HG03342 (cell line): ENCODE measurements at regions not wholly inside any gene's neighbourhood (a gene's known extent, or its start where the extent isn't known, plus 50 kb on each side); places are given as distances from the start of the nearest gene placed in this dataset.
A peak's percentile ranks its signal among the peaks of the same experiment; 100 is the strongest.

Experiments
- ATAC-seq: cut with Tn5 transposase; IDR thresholded peaks from one replicate; pipeline ENCODE4 v1.9.1; 2021; ENCODE audit warnings: mild to moderate bottlenecking, moderate library complexity; ENCODE audit not compliant: unreplicated experiment

DNA sequence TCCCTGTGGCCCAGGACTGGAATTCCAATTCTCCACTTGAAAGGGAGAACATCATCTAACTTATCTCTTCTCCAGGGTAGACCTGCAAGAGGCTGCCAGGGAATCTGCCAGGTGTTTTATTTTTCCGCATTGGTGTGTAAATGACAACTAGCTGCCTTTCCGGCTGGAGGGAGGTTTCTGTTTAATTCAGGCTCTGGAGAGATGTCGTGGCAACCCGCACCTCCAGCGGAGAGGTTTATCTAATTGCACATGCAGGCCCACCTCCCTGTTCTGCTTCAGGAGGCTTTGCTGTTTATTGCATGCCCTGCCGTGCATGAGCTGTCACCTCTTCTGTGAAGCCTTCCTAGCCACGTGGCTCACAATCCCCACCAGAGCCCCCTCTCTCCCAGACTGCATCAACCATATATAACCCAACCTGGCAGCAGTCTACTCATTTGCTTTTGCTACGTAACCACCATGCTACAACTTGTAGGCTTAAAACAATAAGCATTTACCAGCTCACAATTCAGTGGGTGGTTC is 151.6 kb downstream of the C1orf94 start:
- no peak for ATAC-seq

DNA sequence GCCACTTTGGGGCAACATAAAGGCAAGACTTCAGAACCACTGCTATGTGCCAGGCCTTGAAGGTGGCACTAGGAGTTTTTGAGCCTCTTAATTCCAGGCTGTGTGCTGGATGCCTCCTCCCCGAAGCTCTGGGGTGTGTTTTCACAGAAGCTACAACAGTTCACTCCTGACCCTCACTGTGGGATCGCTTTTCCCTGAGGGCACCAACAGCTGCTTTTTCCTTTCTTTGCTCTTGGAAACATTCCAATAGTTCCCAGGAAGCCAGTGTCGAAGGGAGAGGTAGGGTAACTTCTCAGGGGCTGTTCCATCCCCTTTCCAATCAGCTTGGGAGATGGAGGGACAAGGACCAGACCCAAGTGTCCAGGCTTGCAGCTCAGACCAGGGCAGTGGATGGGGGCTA is 153.4 kb downstream of the C1orf94 start:
- ATAC-seq = no peak

DNA sequence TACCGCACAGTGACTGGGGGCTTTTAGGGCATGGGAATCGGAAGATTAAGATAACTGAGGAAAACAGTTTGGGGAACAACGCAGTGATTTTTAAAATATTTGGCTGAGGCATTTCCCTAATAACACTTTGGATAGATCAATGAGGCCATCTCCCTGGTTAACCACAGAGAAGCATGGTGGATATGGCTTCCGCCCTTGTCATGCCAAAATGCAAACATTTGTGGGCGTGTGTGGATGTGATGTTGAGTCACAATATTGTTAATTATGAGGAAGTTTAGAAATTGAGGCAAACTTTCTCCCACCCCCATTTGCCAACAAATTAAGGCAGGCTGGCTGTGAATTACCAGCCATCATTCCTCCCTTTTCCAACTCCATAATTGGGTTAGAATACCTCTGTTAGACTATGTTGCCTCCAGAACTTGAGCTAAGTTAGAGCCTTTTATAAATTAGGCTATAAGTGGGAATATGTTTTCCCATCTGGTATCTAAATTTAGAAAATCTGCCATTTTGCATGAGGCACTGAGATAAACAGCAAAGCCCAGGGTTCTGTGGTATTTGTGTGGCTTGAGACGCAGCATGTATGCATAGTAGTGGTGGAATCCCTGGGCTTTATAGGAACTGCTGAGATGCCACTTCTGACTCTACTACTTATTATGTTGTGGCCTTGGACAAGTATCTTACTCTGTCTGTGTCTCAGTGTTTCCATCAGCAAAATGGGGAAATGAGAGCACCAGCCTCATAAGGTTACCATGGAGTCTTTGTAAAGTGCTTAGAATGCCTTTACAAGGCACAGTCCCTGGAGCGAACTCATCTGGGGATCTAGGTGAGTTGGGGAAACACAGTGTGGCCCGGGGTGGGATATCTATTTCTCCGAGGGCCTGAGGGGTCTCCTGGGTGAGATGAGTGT is 154.6 kb downstream of the C1orf94 start:
- ATAC-seq = no peak

DNA sequence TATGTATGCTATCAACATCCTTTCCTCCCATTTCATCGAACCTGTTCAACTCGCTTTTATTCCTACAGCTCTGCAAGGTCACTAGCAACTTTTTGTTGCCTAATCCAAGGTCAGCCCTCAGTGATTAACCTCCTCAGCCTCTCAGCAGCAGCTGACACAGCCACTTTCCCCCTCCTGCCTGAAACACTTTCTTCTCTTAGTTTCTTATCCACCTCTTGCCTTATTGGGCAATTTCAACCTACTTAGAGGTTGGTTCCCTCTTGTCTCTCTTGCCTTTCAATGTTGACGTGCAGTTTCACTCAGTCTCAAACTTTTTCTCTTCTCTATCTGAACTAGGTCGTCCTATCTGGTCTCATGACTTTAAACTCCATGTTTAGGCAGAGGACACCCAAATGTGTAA is 156.3 kb downstream of the C1orf94 start:
- no peak for ATAC-seq

DNA sequence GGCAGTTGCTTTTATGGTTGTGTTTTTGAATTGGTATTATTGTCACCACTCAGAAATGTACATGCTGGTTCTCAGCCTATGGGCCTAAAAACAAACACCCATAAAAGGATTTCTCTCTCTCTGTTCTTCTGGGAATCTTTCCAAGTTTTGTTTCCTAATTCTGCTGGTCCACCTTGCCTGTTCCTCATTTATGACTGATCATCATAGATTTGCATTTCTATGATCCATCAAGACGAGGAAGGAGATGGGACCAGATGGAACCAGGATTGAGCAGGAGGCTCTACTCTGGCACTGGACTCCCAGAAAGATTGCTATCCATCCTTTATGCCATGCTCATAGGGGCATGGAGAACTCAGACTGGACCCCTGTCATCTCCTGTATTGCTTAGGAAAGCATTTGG is 162.2 kb downstream of the C1orf94 start:
- ATAC-seq = no peak

DNA sequence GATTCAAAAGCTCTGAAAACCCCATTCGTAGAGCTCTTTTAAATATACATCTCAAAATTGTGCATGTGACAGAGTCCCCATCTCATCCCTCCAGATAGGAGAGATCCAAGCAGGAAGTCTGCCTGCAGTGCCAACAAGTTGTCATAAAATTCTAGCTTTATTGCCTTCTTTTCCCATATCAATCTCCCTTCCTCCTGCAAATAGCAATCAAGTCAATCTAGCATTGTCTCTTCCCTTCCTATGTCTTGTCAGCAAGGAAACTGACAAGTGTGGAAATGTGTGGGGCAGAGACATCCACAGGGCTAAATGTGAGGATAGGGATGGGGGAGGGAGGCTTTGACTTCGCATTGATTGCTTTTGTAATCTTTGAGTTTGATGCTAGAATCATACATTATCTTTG is 165.2 kb downstream of the C1orf94 start:
- no peak for ATAC-seq

DNA sequence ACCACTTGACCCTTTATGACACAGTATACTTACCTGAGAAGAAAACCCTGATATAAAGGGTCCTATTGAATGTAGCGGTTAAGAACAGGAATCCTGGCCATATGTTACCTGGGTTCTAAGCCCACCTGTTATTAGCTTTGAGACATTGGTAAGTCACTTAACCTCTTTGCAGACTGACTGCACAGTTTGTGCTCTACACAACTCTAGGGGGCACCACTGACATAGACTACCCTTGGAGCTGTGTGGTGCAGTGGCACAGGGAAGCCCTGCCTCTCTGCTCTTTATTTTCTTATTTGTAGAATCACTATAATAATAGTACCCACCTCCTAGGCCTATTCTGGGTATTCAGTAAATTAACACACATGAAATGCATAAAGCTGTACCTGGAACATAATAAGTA is 165.6 kb downstream of the C1orf94 start:
- ATAC-seq = no peak

DNA sequence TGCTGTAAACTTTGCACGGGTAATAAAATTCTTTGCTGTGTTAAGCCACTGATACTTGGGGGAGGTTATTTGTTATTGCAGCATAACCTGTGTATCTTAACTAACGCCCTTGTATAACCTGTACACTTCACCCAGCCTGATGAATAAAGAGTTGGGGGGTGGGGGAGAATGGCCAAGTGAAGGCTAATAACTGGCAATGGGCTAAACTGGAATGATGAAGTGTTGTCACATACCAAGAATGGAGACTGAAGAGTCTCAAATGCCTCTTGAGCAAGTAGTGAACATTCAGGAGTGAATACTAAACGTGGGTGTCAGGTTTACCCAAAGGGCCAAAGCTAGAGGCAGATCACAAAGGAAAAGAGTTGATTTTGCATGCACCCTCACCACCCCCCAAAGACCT is 169.4 kb downstream of the C1orf94 start:
- ATAC-seq = no peak

DNA sequence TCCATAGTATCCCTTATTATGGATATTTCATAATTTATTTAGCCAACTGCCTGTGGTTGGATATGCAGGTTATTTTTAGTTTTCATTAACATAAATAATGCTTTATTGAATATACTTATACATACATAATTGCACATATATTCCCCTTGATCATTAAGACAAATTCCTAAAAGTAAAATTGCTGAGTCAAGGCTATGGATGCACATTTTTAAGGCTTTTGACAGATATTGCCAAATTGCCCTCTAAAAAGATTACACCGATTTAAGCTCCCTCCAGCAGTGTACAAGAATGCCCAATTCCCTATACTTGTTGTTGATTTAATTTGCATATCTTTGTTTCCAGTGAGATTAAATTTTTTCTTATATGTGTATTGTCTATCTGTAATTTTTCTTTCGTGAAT is 176.7 kb downstream of the C1orf94 start:
- no peak for ATAC-seq

DNA sequence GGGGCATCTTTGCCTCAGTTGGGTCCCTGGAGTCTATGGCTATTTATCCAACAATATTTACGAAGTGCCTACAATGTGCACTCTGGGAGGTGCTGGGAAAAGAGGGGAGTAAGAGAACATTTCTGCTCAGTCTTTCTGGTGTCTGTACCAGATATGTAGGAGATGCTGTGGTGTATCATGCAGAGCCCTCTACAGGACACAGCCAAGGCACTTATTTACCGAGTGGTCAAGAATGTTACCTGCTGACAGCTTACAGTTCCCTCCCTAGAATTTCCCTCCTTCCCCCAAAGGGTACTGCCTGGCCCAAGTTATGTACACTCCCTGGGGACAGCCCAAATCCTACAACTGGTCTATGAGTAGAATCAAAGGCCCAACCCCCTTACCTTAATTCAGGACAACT is 177.7 kb downstream of the C1orf94 start:
- ATAC-seq = no peak

DNA sequence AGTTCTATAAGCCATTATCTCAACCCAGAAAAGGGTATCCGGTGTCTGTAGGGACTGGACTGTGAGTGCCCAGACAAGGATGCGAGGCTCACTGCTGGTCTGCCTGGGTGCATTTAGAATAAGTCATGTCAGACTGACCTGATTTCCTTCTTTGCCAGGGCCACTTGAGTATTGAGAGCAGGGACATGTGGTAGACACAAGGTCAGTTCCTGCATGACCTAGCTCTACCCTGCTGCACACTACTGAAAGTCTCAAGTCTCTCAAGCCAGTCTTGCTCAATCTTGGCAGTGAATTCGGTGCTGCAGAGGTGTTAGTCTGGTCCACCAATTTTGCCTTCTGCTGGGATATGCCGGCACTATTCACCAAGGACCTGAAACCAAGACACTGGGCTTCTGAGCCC is 180.1 kb downstream of the C1orf94 start:
- ATAC-seq = no peak

DNA sequence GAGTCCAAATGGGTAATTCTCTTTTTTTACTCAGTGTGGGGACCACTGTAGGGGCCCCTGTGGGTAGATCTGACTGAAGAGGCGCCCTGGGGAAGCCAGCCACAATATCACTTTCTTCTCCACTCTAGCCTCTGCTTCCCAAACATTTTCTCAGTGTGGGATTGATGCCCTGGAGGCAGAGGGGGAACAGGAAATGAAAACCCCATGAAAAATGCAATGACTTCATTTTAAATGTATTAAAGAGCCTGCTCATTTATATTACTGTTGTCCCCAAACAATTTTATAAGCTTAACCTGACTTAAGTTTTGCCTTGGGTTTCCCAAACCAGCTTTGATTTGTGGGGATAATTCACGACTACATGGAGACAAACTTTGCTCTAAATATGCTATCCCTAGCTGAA is 181.9 kb downstream of the C1orf94 start:
- ATAC-seq = no peak

DNA sequence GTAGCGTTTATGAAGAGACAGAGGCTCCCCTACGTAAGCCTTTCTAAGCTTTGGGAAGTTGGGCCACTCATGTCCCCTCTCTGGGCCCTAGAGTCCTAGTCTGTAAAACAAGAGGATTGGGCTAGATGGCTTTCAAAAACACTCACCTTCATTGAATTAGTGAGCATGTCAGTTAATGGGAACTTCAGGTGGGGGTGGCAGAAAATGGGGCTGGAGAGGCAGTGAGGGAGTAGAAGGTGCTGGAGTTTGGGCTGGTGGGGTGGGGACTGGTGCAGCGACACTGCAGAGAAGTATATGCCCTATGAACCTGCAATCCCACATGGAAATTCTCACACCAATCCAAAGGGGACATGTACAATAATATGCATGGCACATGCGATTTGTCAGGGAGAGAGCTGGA is 182.7 kb downstream of the C1orf94 start:
- no peak for ATAC-seq

DNA sequence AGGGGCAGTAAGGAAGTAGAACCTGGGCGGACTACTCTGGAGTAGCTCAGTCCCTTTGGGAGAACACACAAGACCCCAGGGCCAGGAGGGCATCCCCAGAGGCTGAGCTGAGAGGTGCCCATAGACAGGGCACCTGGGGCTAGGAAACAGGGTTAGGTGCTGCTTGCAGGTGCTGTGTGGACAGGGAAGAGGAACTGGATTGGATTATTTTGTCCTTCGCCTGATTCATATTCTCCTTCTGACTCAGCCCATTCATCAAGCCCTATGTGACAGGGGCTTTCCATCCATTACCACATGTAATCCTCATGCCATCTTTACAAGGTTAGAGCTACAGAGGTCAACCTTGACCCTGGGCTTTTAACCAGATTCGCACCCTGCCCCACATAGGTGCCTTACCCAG is 183.9 kb downstream of the C1orf94 start:
- ATAC-seq = peak; percentile 49

DNA sequence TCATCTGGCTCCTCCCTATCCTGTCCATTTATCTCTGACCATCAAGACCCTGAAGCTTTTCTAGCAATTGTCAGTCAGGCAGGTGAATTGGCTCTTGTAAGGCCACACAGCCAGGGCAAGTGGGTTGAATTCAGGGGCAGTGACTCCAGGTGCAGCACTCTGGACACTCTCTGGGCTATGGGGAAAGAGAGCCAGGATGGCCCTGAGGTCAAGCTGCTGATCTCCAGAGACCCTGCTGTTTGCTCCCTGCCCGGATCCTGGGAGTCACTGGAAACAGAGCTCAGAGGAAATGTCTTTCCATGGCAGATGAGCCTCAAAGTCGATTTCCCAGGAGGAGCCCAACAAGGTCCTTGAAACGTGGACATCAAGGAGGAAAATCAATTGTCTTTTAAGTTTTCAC is 184.4 kb downstream of the C1orf94 start:
- no peak for ATAC-seq

DNA sequence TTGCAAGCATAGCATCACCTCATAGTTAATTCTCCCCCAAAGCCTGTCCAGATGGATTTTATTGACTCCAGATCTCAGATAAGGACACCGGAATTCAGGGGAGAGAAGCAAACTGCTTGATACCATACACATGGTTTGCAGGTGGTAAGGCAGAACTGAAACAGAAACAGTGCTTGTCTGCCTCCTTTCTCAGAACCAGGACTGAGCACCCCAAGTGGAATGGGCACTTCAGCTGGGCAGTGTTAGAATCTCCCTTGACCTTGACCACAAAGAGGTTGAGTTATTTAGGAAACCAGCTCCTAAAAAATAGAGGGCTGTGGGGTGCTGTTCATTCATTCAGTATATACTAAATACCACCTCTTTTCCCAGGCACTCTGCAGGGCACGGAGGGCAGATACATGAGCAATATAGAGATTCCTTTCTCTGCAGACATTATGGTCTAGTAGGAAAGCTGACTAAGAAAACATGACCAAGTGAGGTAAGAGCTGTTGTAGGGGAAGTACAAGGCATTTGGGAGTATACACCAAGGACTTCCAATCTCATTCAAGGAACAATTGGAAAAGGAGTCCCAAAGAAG is 185.2 kb downstream of the C1orf94 start:
- peak; percentile 44 for ATAC-seq

DNA sequence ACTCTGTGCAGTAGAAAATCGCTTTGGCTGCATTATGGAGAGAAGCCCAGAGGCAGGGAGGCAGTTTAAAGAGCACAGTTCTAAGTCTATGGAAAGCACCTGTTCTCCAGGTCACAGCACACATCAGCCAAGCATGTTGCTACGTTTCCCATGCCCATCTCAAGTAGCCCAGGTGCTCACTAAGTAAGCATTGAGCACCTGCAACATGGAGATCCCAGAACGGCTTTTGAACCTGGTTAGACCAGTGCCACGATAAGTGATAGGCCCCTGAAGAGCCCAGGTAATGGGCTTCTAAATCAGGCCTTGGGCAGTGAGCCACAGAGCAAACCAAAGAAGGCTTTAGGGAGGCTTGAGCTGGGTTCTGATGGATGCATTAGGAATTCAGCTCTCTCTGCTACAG is 186.2 kb downstream of the C1orf94 start:
- no peak for ATAC-seq

DNA sequence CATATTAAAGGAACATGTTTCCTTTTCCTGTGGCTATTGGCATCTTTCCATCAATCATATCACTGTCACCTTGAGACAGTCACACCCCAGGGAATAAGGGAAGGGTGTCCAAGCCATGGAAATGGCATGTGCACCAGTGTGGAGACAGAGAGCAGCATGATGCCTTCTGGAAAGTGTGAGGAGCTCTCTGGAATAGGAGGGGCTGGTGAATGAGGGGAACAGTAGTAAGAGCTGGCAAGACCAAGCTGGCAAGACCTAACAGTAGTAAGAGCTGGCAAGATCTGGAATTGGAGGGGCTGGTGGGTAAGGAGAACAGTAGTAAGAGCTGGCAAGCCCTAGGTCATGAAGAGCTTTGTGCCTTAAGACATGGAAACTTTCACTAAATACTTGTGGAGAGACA is 186.7 kb downstream of the C1orf94 start:
- ATAC-seq = no peak

DNA sequence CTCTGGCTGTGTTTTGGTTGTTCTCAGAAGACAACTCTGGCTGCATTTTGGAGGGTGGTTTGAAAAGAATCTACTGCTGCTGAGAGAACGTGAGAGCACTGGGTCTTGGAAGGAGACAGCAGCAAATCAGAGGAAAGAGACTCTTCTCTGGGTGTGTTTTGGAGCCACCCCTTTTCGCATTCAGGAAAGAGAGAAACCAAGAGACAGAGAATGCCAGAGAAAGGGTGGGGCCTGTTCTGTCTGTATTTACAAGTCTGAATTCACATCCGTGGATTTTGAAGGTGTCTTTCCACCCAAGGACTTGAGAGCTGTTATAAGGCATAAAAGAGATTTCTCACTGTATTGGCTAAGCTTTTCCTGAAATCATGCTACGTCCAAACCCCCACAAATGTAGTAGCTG is 187.2 kb downstream of the C1orf94 start:
- ATAC-seq = no peak

DNA sequence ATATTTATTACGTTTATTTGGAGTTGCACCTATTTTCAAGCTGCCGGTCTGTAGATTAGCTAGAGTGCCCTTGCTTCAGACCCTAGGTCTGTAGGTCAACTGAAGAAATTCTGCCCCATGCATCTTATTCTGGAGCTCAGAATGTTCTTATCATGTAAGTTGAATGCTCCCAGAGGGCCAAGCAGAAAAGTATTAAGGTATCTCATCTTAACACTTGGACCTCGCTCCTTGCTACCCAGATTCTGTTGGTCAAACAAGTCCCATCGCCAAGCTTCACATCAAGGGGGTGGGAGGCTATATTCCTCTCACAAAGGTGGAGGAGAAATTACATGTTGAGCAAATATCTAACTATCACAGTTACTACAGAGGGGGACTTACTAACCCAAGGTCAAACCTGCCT is 187.7 kb downstream of the C1orf94 start:
- ATAC-seq = no peak

DNA sequence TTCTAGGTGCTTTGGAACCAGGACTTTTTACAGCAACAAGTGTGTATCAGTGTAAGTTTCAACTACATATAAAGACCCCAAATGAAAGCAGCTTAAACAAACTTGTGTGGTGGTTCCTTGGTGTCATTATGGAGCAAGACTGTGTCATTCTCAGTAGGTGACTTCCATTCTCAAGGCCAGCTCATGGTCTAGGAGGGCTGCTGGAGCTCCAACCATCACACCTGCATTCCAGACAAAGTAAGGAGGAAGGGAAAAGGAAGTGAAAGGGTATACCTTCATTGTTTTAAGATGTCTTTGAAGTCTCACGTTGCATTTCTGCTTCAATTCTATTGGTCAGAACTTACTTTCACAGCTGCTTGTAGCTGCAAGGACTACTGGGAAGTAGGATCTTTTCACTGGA is 188.6 kb downstream of the C1orf94 start:
- no peak for ATAC-seq

DNA sequence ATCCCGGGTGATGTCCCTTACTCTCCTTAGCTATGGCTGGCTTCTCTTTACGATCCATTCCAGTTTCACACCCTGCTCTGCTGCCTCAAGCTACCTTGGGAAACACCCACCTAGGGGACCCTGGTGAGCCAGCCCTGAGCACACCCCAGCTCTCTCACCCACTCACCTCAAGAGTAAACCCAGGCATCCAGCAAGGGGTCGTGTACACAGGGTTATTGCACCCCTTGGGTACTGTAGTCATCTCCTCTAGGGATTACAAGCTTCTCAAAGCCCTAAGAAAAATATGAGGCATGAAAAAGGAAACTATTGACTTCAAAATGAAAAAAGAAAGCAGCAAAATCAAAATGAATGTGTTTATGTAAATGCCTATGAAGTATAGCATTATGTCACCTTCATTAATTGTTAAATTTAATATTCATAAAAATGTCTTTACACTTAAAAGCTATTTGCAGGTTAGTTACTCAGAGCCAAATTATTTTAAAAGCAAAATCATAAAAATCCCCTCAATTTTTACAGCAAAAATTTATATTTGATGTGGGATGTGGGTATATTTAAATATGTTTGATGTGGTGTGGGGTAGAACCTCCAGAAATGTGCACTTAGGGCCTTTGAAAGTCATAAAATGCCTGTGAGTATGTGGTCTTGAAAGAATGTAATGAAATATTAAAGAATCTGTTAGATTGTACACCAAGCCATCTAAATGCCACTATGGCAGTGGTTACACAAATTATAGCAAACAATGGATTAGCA is 190.3 kb downstream of the C1orf94 start:
- no peak for ATAC-seq
